CD4-positive, alpha-beta T cell (primary cell): ENCODE measurements at regions not wholly inside any gene's neighbourhood (a gene's known extent, or its start where the extent isn't known, plus 50 kb on each side); places are given as distances from the start of the nearest gene placed in this dataset.

Experiments
- ATAC-seq: fragments of 200-7000 bp; cut with Tn5 transposase; one replicate; pipeline ENCODE4 v1.10.0; 2022; ENCODE audit warnings: mild to moderate bottlenecking; ENCODE audit not compliant: poor library complexity
- CTCF ChIA-PET: fragments of 350-600 bp; sonication (Branson Sonifier 250); formaldehyde crosslinking; loops from one replicate; lab custom pipeline; 2021; ENCODE audit warnings: antibody characterized with exemption, inconsistent platforms; lab: Charles Lee
- POLR2A ChIA-PET: fragments of 350-600 bp; sonication (Branson Sonifier 250); formaldehyde crosslinking; loops from one replicate; lab custom pipeline; 2021; ENCODE audit warnings: antibody characterized with exemption, inconsistent platforms; lab: Charles Lee
- DNase-seq, 14 experiments: peaks; one replicate each; pipeline ENCODE4 v3.0.0-alpha.2; 2013 to 2020; ENCODE audit warnings: mixed read lengths in 2 of 14
- H3K27ac ChIP-seq, 2 donors: one replicate each; pipeline versions ENCODE4 v1.5.1 to v1.7.0; 2013; ENCODE audit warnings: low read length in 2 of 2, low read depth in 1 of 2, mild to moderate bottlenecking in 1 of 2
- H3K27me3 ChIP-seq, 2 experiments: 1 replicate in 1 of 2; 2 replicates in 1 of 2; pipeline versions ENCODE4 v1.6.1 to v1.7.0; 2013; ENCODE audit warnings: low read length in 2 of 2, control low read depth in 1 of 2, mild to moderate bottlenecking in 1 of 2, moderate library complexity in 1 of 2; ENCODE audit not compliant: insufficient read depth in 2 of 2, control insufficient read depth in 1 of 2
- H3K36me3 ChIP-seq: one replicate; pipeline ENCODE4 v1.6.1; 2013; ENCODE audit warnings: low read length, control low read depth; ENCODE audit not compliant: insufficient read depth
- H3K4me1 ChIP-seq: one replicate; pipeline ENCODE4 v1.6.1; 2013; ENCODE audit warnings: low read length, control low read depth; ENCODE audit not compliant: insufficient read depth
- H3K4me3 ChIP-seq: one replicate; pipeline ENCODE4 v1.5.1; 2013; ENCODE audit warnings: mild to moderate bottlenecking, low read length, moderate library complexity
- H3K9me3 ChIP-seq, 2 experiments: 1 replicate in 1 of 2; 2 replicates in 1 of 2; pipeline versions ENCODE4 v1.6.1 to v1.7.0; 2013; ENCODE audit warnings: low read length in 2 of 2, mild to moderate bottlenecking in 2 of 2, control low read depth in 1 of 2, moderate library complexity in 1 of 2; ENCODE audit not compliant: control insufficient read depth in 1 of 2, insufficient read depth in 1 of 2
- H3K27ac Mint-ChIP-seq: one replicate; pipeline ENCODE4 v1.8.0; 2020; ENCODE audit warnings: mixed read lengths
- H3K27me3 Mint-ChIP-seq: one replicate; pipeline ENCODE4 v1.8.0; 2021; ENCODE audit warnings: mixed read lengths
- H3K36me3 Mint-ChIP-seq: one replicate; pipeline ENCODE4 v1.8.0; 2021; ENCODE audit warnings: low read depth, mixed read lengths
- H3K4me1 Mint-ChIP-seq: one replicate; pipeline ENCODE4 v1.8.0; 2021; ENCODE audit warnings: low read depth, mixed read lengths
- H3K4me3 Mint-ChIP-seq: one replicate; pipeline ENCODE4 v1.8.0; 2020; ENCODE audit warnings: mild to moderate bottlenecking, mixed read lengths
- H3K9me3 Mint-ChIP-seq: one replicate; pipeline ENCODE4 v1.8.0; 2020; ENCODE audit warnings: mixed read lengths
- CTCF ChIP-seq: fragments of 200-600 bp; IDR thresholded peaks from one replicate; pipeline ENCODE4 v1.8.0; 2022; ENCODE audit warnings: antibody characterized with exemption, mild to moderate bottlenecking
- intact Hi-C, 2 experiments: fragments of 100-400 bp; cut with DNase I in 1 of 2; cut with micrococcal nuclease in 1 of 2; formaldehyde crosslinking; loops; one replicate each; pipeline versions ENCODE4 v1.15.1 to v1.9.0; 2023 to 2025; cut with DNase I, micrococcal nuclease

- H3K27ac Mint-ChIP-seq = no peak overlapping the region
Measured at GRCh38 chr2:14817848-14818247, 185.3 kb downstream of the LRATD1 start.

GRCh38 chr2:14826518-14826917 is 194.0 kb downstream of the LRATD1 start:
- intact Hi-C loops = no loop called here
- ChIA-PET CTCF (no interaction called here), POLR2A (no interaction called here)
- Mint-ChIP-seq H3K27me3 (no peaks in the 10 kb centered on the region), H3K9me3 (peaks cover 5% of the 10 kb centered on the region), H3K4me3 (no peak overlapping the region), H3K4me1 (no peaks in the 10 kb centered on the region), H3K27ac (no peak overlapping the region), H3K36me3 (no peaks in the 10 kb centered on the region)
- no peaks in the 10 kb centered on the region for H3K27me3 ChIP-seq
- no peak overlapping the region for H3K4me3 ChIP-seq
- H3K36me3 ChIP-seq = no peaks in the 10 kb centered on the region
- ATAC-seq (no peak), DNase-seq (no peak)
- no peak overlapping the region for H3K27ac ChIP-seq
- peaks cover 0 to 3% of the 10 kb centered on the region in 2 experiments for H3K9me3 ChIP-seq
- no peaks in the 10 kb centered on the region for H3K4me1 ChIP-seq
- no peak for TF ChIP-seq CTCF

More at GRCh38 chr2:14817848-14818247, 185.3 kb downstream of the LRATD1 start:
- intact Hi-C loops = no loop called here
- Histone ChIP-seq H3K4me1 (no peaks in the 10 kb centered on the region), H3K27ac (no peak overlapping the region), H3K4me3 (no peak overlapping the region), H3K27me3 (no peaks in the 10 kb centered on the region), H3K9me3 (peaks cover 0 to 16% of the 10 kb centered on the region in 2 experiments), H3K36me3 (no peaks in the 10 kb centered on the region)
- ChIA-PET POLR2A (no interaction called here), CTCF (no interaction called here)
- H3K4me1 Mint-ChIP-seq = no peaks in the 10 kb centered on the region
- ATAC-seq (no peak), DNase-seq (no peak)
- TF ChIP-seq CTCF = no peak
- H3K4me3 Mint-ChIP-seq = no peak overlapping the region
- peaks cover 8% of the 10 kb centered on the region for H3K9me3 Mint-ChIP-seq
- no peaks in the 10 kb centered on the region for H3K36me3 Mint-ChIP-seq
- H3K27me3 Mint-ChIP-seq = no peaks in the 10 kb centered on the region

GRCh38 chr2:14827226-14828023 is 194.9 kb downstream of the LRATD1 start:
- ATAC-seq = no peak
- H3K4me1 Mint-ChIP-seq = no peaks in the 10 kb centered on the region
- H3K36me3 ChIP-seq = no peaks in the 10 kb centered on the region
- no peak overlapping the region for H3K27ac Mint-ChIP-seq
- H3K36me3 Mint-ChIP-seq = no peaks in the 10 kb centered on the region
- H3K4me3 ChIP-seq = no peak overlapping the region
- no peak overlapping the region for H3K4me3 Mint-ChIP-seq
- H3K27me3 ChIP-seq = no peaks in the 10 kb centered on the region
- H3K27ac ChIP-seq = no peak overlapping the region
- POLR2A ChIA-PET = no interaction called here
- TF ChIP-seq CTCF = no peak
- H3K27me3 Mint-ChIP-seq = no peaks in the 10 kb centered on the region
- peaks cover 5% of the 10 kb centered on the region for H3K9me3 Mint-ChIP-seq
- DNase-seq = no peak
- H3K4me1 ChIP-seq = no peaks in the 10 kb centered on the region
- intact Hi-C loops = no loop called here
- CTCF ChIA-PET = no interaction called here
- H3K9me3 ChIP-seq = peaks cover 0 to 3% of the 10 kb centered on the region in 2 experiments
